GM21528 (cell line): ENCODE measurements at regions not wholly inside any gene's neighbourhood (a gene's known extent, or its start where the extent isn't known, plus 50 kb on each side); places are given as distances from the start of the nearest gene placed in this dataset.

Experiments
- ATAC-seq: cut with Tn5 transposase; IDR thresholded peaks from one replicate; pipeline ENCODE4 v1.9.1; 2021; ENCODE audit warnings: mild to moderate bottlenecking, moderate library complexity; ENCODE audit not compliant: unreplicated experiment, low FRiP score

GRCh38 chr11:103530257-103530656 is 421.0 kb downstream of the DYNC2H1 start:
- no peak for ATAC-seq

GRCh38 chr11:103532133-103532788 is 423.0 kb downstream of the DYNC2H1 start:
- no peak for ATAC-seq

GRCh38 chr11:103534191-103534590 is 425.0 kb downstream of the DYNC2H1 start:
- ATAC-seq: no peak

- no peak for ATAC-seq
Measured at GRCh38 chr11:103534959-103535358, 425.7 kb downstream of the DYNC2H1 start.

GRCh38 chr11:103536335-103536722 is 427.1 kb downstream of the DYNC2H1 start:
- no peak for ATAC-seq

- ATAC-seq: no peak
Measured at GRCh38 chr11:103537904-103538502, 428.8 kb downstream of the DYNC2H1 start.

- ATAC-seq: no peak
Measured at GRCh38 chr11:103539166-103539565, 429.9 kb downstream of the DYNC2H1 start.

GRCh38 chr11:103541186-103541795 is 432.1 kb downstream of the DYNC2H1 start:
- no peak for ATAC-seq

GRCh38 chr11:103542851-103543250 is 433.6 kb downstream of the DYNC2H1 start:
- no peak for ATAC-seq

- no peak for ATAC-seq
Measured at GRCh38 chr11:103543456-103543855, 434.2 kb downstream of the DYNC2H1 start.

- ATAC-seq: no peak
Measured at GRCh38 chr11:103544874-103545273, 435.6 kb downstream of the DYNC2H1 start.

- no peak for ATAC-seq
Measured at GRCh38 chr11:103545551-103545950, 436.3 kb downstream of the DYNC2H1 start.

- ATAC-seq: no peak
Measured at GRCh38 chr11:103546236-103546635, 437.0 kb downstream of the DYNC2H1 start.

- ATAC-seq: no peak
Measured at GRCh38 chr11:103547024-103547423, 437.8 kb downstream of the DYNC2H1 start.

GRCh38 chr11:103547691-103548090 is 438.5 kb downstream of the DYNC2H1 start:
- no peak for ATAC-seq

- ATAC-seq: no peak
Measured at GRCh38 chr11:103548838-103549237, 439.6 kb downstream of the DYNC2H1 start.

- ATAC-seq: no peak
Measured at GRCh38 chr11:103550811-103551210, 441.6 kb downstream of the DYNC2H1 start.

- no peak for ATAC-seq
Measured at GRCh38 chr11:103552086-103552485, 442.9 kb downstream of the DYNC2H1 start.

GRCh38 chr11:103556171-103556570 is 446.9 kb downstream of the DYNC2H1 start:
- no peak for ATAC-seq

- ATAC-seq: no peak
Measured at GRCh38 chr11:103566116-103566515, 456.9 kb downstream of the DYNC2H1 start.

GRCh38 chr11:103581760-103582159 is 454.7 kb upstream of the DDI1 start:
- no peak for ATAC-seq

- no peak for ATAC-seq
Measured at GRCh38 chr11:103582351-103582909, 454.0 kb upstream of the DDI1 start.
